ENCODE measurements at regions not wholly inside any gene's neighbourhood (a gene's known extent, or its start where the extent isn't known, plus 50 kb on each side); places are given as distances from the start of the nearest gene placed in this dataset.
"Not testable (repeated sequence)": the region's sequence is repeated elsewhere in the genome, so short reads cannot be mapped to it uniquely, and the experiment has no call there.

DNA sequence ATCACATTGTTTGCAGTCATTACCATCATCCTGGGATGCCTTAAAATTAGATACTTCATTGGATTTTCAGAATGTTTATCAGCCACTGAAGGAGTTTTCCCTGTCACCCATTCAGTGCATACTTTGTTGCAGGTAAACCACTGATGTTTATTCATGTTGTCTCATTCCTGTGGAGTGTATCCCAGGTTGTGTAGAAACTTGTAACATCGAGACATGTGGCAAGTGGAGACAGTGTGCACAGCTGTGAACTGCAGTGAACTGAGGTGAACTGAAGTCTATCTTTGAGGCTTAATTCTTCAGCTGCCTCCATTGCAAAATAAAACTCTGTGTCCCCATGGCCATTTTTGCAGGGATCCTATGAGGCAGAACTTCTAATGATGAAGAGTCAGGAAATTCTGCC lies 2911.4 kb downstream of the RPIA start:
- H3K36me3 Mint-ChIP-seq; H3K4me3 Mint-ChIP-seq; H3K27me3 Mint-ChIP-seq; DNase-seq; H3K4me1 Mint-ChIP-seq; ATAC-seq (ENCODE audit: low read depth in 2 of 2); H3K27ac Mint-ChIP-seq; H3K9me3 Mint-ChIP-seq: not testable (repeated sequence)

DNA sequence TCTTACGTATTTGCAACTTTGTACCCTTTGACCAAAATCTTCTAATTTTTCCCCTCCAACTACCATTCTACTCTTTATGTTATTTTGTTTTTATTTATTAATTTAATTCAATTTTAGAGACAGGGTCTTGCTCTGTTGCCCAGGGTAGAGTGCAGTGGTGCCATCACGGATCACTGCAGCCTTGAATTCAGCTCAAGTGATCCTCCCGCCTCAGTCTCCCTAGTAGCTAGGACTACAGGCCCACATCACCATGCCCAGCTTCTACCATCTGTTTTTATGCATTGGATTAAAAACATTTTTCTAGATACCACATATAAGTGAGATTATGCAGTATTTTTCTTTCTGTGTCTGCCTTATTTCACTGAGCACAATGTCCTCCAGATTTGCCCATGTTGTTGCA lies 2912.5 kb downstream of the RPIA start:
- H3K36me3 Mint-ChIP-seq; H3K4me1 Mint-ChIP-seq; ATAC-seq (ENCODE audit: low read depth in 2 of 2): not testable (repeated sequence)

DNA sequence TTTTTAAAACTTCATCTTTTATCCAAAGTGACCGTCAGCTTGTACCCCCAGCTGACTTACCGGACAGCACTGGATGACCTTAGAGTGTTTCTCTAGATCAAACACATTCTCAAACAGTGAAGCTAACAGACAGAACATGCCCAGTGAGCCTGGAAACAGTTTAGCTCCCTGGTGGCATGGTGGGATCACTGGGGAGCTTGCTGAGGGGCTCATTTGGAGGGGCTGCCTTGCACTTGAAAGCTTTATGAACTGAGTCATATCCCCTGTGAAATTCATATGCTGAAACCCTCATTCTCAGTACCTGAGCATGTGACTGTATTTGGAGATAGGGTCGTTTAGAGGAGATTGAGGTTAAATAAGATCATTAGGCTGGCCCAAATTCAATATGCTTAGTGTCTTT lies 2913.2 kb downstream of the RPIA start:
- H3K4me3 Mint-ChIP-seq; DNase-seq; H3K9me3 Mint-ChIP-seq; H3K27me3 Mint-ChIP-seq; H3K27ac Mint-ChIP-seq; H3K36me3 Mint-ChIP-seq; ATAC-seq (ENCODE audit: low read depth in 2 of 2); H3K4me1 Mint-ChIP-seq: not testable (repeated sequence)

More for the DNA sequence above, 2912.5 kb downstream of the RPIA start:
- DNase-seq, H3K4me3 Mint-ChIP-seq, H3K27ac Mint-ChIP-seq, H3K9me3 Mint-ChIP-seq, H3K27me3 Mint-ChIP-seq: not testable (repeated sequence)

DNA sequence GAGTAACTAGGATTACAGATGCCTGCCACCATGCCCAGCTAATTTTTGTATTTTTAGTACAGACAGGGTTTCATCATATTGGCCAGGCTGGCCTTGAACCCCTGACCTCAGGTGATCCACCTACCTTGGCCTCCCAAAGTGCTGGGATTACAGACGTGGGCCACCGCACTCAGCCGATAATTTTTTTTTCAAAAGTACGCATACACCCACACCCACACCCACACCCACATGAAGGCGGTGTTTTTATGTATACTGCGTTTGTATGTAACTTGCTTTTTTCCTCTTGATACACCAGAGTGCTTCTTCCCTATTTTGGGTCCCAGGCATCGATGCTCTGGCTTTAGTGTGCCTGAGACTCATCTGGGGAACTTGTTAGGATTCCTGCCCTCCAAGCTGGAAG lies 2932.3 kb downstream of the RPIA start:
- H3K27me3 Mint-ChIP-seq; DNase-seq; H3K4me1 Mint-ChIP-seq; H3K4me3 Mint-ChIP-seq; H3K27ac Mint-ChIP-seq; ATAC-seq (ENCODE audit: low read depth in 2 of 2); H3K9me3 Mint-ChIP-seq; H3K36me3 Mint-ChIP-seq: not testable (repeated sequence)

DNA sequence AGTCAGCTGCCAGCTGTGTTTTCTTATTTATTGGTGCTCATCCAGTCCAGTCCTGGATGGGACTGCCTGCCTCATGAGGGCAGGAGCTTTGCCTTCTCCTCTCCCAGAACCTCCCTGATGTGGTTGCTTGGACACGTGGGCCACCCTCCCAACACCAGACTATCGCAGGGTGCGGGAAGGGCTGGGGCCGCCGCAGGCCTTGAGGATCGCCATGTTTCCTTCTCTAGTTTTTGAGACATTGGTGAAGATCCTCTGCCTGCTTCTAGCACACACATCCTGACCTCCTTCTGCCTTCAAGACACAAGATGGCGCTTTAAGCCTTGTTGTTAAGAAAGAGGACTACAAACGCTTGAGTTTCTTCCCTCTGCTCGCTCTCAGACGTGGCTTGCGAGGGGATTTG lies 2937.0 kb downstream of the RPIA start:
- H3K27ac Mint-ChIP-seq; H3K36me3 Mint-ChIP-seq; ATAC-seq (ENCODE audit: low read depth in 2 of 2); H3K4me1 Mint-ChIP-seq; H3K9me3 Mint-ChIP-seq; H3K27me3 Mint-ChIP-seq; DNase-seq; H3K4me3 Mint-ChIP-seq: not testable (repeated sequence)

DNA sequence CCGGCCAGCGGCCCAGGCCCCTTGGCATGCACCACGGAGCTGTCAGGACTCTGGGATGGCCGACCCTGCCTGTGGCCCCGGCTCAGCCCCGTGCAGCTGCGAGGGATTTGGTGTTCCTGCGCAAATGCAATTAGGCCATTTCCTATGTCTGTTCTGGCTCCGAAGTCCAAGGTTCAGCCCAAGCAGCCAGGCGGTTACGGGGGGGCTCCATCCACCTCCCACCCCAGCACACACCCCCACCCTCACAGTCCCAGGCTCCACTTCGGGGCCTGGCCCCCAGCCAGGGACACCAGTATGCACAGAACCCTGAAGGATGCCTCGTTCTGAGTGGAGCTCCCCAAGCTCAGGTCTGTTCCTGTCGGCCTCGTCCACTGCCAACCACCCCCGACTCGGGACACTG lies 2965.7 kb downstream of the RPIA start:
- not testable (repeated sequence) for H3K4me3 Mint-ChIP-seq, H3K4me1 Mint-ChIP-seq, H3K27me3 Mint-ChIP-seq

DNA sequence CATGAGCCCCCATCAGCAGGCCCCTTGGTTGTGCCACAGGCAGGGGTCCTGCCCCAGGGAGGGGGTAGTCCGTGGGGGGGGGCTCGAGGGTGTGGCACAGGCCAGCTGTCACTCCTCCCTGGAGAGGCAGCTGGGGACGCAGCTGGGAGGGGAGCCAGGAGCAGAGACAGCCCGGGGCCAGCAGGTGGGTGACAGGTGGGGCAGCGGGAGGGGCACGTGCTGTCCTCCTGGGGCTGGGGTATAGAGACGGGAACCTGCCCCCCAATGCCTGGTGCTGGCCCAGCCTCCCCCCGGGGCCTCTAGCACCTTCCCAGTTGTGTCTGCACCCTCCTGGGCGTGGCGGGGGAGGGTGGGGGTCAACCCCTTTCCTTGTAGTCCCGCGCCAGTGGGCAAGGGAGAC lies 2966.9 kb downstream of the RPIA start:
- not testable (repeated sequence) for H3K4me1 Mint-ChIP-seq; H3K27ac Mint-ChIP-seq; H3K36me3 Mint-ChIP-seq; ATAC-seq (ENCODE audit: low read depth in 2 of 2); H3K4me3 Mint-ChIP-seq; H3K9me3 Mint-ChIP-seq; DNase-seq; H3K27me3 Mint-ChIP-seq

More for the DNA sequence above, 2965.7 kb downstream of the RPIA start:
- H3K27ac Mint-ChIP-seq; H3K36me3 Mint-ChIP-seq; DNase-seq; ATAC-seq (ENCODE audit: low read depth in 2 of 2); H3K9me3 Mint-ChIP-seq: not testable (repeated sequence)

DNA sequence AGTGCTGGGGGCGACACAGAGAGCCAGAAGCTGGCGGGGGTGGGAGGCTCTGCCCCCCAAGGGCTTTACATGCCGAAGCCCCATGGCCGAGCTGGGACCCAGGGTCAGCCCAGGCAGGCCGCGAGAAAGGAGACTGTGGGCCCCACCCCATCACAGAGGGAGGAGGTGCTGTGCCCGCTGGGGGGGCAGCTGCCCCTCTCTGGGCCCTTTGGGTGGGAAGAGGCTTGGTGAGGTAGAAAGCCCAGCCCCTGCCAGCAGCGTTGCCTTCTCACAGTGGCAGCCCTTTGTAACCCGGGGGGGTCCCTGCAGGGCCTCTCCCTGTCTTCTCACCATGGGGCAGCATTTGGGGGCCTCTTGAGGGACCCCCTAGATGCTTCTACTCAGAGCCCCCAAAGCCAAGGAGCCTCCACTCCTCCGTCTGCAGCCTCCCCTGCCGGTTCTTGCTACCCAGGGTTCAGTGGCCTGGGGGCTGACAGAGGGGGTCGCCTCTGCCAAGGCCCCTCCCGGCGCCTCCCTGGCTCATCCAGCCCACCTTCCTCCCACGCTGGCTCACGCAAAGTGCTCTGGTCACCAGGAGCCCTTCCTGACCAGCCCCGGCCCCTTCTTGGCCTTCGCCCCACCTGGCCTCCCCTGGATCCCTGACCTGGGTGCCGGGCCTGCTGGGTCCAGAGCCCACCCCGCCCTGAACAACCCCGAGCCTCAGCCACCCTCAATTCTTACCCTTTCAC lies 2967.9 kb downstream of the RPIA start:
- not testable (repeated sequence) for H3K36me3 Mint-ChIP-seq; ATAC-seq (ENCODE audit: low read depth in 2 of 2); DNase-seq; H3K27ac Mint-ChIP-seq; H3K9me3 Mint-ChIP-seq; H3K4me3 Mint-ChIP-seq; H3K27me3 Mint-ChIP-seq; H3K4me1 Mint-ChIP-seq

DNA sequence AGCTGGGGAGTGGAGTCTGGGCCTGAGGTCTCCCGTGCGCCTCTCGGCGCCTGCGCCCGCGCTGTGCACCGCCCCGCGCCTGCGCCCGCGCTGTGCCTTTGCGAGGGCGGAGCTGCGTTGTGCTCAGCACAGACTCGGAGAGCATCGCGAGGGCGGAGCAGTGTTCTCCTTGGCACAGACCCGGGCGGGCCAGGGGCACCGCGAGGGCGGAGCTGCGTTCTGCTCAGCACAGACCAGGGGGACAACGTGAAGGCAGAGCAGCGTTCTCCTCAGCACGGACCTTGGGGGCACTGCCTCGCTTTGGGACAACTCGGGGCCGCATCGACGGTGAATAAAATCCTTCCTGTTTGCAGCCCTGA lies 2968.4 kb downstream of the RPIA start:
- not testable (repeated sequence) for H3K27me3 Mint-ChIP-seq, H3K9me3 Mint-ChIP-seq, H3K36me3 Mint-ChIP-seq, DNase-seq, H3K4me1 Mint-ChIP-seq
- Mint-ChIP-seq H3K27ac (peak overlapping the region in 1 of 6 donors; percentile 39), H3K4me3 (peak overlapping the region in 4 of 8 donors; percentile 3 to 75 (median 53))
- peak; percentile 47 to 79 for ATAC-seq (ENCODE audit: low read depth in 2 of 2)

DNA sequence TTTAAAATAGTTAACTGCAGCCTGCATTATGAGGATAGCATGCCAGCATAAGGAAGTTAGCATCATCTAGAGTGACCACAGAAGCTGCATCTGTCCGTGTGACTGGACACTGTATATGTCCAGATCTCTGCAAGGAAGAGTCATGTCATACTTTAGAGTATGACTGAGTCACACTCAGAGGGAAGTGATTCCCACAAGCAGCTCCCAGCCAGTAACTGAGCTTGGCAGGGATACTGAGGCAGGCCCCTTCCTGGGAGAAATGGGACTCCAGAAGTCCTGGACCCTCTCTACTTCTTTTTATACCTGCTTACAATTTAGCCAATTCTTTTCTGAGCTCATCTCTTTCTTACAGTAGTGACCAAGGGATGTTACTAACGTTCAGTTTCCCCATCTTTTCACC lies 2975.9 kb downstream of the RPIA start:
- not testable (repeated sequence) for H3K4me3 Mint-ChIP-seq; H3K27ac Mint-ChIP-seq; H3K27me3 Mint-ChIP-seq; H3K9me3 Mint-ChIP-seq; H3K4me1 Mint-ChIP-seq; ATAC-seq (ENCODE audit: low read depth in 2 of 2); DNase-seq; H3K36me3 Mint-ChIP-seq

DNA sequence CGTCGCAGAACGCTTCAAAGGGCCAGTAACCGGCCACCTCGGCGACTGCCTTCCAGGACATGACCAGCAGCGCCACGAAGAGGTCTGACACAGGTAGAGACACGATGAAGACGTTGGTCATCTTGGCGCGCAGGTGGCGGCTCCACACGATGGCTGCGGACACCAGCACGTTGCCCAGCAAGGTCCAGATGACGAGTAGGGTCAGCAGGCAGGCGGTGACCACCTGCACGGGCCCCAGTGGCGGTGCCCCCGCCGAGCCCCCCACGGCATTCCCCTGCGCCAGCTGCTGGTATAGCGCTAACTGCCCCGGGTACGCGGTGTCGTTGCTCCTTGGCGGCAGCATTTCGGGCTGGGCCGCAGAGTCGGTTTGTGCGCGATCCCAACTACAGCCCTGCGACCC lies 2994.1 kb downstream of the RPIA start:
- not testable (repeated sequence) for H3K27ac Mint-ChIP-seq; ATAC-seq (ENCODE audit: low read depth in 2 of 2); H3K9me3 Mint-ChIP-seq; H3K4me1 Mint-ChIP-seq; H3K27me3 Mint-ChIP-seq; H3K4me3 Mint-ChIP-seq; DNase-seq; H3K36me3 Mint-ChIP-seq

DNA sequence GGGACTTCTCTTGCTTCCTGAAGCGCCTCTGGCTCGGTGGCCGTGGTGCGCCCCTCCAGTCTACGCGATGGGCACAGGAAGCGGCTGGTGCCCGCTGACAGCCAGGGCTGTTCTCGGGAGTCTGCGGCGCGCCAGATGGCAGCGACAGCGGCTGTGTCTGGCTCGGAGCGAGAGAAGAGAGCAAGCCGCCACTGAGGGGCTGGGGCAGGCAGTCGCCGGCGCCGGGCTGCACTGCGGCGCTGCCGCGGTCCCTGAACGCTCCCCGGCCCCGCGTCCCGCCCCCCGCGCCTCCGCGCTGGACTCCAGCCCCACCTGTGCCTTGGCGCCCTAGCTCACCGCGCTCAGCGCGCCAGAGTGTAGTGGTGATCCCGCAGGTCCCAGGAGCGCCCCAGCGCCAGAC lies 2994.6 kb downstream of the RPIA start:
- ATAC-seq (ENCODE audit: low read depth in 2 of 2); H3K4me1 Mint-ChIP-seq; H3K36me3 Mint-ChIP-seq; H3K9me3 Mint-ChIP-seq; H3K4me3 Mint-ChIP-seq; H3K27ac Mint-ChIP-seq; H3K27me3 Mint-ChIP-seq; DNase-seq: not testable (repeated sequence)

Measured in naive B cell (primary cell).